Germinal center (tissue), 1 donor: ENCODE measurements at regions not wholly inside any gene's neighbourhood (a gene's known extent, or its start where the extent isn't known, plus 50 kb on each side); places are given as distances from the start of the nearest gene placed in this dataset.

Experiments used
- DNase-seq: peaks from one replicate; pipeline ENCODE4 v3.0.0; 2012; ENCODE audit warnings: mixed read lengths, low spot score

DNA sequence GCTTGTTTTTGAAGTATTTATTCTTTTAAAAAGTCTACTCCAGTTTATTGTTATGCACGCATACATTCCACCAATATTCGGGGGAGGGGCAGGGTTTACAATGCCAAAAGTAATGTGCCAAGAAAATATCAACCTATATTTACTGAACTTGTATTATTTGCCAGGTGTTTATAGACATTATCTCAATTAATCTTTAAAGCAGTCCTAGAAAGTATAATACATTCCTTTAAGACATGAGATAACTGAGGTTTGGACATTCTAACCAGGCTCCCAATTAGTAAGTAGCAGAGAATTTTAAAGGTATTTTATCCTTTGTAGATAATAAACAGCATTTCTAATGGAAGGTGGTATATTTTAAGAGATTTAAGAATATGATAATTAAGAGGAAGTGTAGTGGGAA, 124.5 kb upstream of the LRIG3 start:
- DNase-seq = no peak

DNA sequence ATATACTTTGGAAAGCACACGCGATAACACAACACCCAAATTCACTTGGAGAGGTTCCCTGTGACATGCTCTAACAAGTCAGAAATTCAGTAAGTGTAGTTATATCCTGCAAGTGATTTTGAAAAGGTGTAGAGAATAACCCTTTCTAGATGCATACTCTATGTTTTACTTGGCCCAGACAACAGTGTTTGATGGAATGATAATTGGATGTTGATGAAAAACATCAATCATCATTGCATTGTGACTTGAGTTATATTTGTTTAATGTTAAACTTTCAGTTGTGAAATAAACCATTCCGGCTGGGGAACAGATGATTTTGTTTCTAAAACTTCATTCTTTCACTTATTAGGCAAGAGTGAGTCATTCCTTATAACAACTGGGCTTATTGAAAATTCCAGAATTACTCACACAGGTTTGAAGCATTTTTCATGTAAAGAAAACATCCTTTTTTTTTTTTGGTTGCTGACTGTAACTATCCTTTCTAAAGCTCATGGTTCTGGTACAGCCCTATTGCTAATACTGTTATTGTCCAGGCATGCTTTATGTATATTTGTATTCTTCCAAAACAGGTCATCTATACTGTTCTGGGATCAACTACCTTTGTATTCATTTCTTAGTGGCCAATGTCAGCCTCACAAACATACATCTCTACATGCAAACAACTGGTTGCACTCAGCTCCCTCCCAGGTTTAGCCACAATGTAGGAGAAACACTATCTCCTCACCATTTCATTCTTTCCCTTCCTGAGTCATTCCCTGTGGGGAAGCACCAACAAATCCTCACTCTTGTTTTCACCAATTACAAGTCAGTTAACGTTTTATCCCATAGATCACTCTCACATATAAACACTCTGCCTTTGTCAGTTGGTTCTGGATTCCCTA, 121.2 kb upstream of the LRIG3 start:
- no peak for DNase-seq

DNA sequence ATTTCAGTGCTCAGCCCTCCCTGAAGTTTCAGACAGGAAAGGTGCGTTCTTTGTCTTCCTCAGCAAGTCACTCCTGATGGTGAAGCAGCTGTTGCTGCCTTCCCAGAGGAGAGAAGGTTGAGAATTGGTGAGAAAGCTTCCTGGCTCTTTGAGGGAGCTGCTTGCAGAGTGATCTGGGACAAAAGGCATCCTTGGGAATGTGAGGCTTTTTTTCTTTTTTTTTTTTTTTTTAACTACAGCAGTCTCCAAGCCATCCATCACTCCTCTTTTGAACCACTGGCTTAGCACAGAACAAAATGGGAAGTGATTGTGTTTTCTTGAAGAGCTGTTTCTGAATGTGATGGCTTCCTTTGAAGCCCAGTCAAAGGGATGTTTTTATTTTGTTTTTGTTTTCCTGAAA, 120.4 kb upstream of the LRIG3 start:
- no peak for DNase-seq

DNA sequence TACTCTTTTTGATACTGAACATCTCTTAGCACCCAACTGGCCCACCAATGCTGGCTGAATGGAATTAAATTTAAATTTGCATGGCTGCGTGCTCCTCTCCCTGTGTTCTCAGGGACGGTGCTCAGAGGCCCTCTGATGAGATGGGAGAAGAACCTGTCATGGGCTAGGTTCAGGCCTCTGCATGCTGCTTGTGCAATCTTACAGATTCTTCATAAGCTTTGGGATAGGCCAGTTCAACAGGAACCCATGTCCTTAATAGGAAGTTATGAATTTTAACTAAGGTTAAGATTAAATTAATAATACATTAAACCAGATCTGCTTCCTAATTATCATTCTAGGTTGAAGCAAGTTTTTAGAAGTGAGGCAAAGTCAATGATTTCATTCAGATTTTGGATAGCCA, 119.7 kb upstream of the LRIG3 start:
- DNase-seq = no peak

DNA sequence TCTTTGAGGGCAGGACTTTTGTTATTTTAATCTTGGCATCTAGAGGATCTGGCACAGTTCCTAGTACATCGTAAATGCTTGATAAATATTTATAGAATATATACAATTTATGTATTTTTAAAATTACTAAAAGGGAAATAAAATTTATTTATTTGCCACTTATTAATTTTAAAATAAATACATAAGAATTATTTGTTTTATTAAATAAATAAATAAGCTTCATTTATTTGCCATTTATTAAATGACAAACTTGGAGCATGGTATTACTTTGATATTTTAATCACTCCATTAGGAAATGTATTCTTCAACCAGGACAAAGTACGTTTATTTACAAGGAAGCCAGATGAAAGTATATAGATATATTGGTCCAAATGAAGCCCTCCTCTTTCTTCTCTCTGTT, 118.7 kb upstream of the LRIG3 start:
- no peak for DNase-seq

DNA sequence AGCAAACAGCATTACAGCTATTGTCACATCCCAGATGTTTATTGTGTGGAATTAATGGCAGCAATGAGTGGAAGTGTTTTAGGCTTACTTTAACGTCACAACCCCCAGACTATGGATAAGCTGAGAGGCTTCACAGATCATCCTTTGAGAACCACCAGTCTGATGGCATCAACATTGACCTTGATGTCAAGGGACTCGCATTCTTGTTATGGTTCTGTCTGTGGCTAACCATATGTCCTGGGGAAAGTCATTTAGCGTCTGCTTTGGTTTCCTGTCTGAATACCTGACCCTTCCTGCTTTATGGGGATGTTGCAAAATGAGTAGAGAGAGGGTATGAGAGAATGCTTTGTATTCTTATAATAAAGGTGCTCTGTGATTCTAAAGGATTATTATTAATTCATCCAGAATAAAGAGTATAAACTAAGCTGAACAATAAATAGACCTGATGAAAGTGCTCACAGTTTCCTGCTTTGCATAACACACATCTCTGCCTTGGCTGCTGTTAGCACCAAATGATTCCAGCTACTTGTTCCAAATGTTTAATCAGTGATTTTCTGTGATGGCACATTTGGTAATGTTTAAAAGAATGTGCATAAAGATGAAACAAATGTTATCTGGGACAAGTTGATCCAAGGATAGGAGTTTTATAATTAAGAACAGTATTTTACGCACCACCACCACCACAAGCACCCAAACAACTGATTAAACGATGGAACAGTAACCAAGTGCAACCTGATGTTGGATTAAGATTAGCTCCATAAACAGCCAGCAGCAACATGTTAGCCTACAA, 116.9 kb upstream of the LRIG3 start:
- DNase-seq = no peak

DNA sequence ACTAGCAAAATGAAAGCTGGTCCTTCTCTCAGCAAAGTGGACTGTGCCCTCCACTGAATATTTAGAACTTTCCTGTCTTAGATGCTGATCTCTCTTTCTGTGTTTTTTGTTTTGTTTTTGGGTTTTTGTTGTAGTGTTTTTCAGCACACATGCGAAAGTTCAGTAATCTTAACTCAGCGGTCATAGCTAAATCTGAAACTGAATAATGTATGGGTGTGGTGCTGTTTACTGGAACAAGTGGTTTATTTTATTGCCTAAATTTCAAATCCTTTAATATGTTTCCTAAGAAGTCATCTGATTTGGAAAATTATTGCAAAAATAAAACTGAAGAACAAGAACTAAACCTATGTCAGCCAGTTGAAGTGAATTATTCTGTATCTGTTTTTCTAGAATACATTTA, 116.0 kb upstream of the LRIG3 start:
- DNase-seq = no peak

DNA sequence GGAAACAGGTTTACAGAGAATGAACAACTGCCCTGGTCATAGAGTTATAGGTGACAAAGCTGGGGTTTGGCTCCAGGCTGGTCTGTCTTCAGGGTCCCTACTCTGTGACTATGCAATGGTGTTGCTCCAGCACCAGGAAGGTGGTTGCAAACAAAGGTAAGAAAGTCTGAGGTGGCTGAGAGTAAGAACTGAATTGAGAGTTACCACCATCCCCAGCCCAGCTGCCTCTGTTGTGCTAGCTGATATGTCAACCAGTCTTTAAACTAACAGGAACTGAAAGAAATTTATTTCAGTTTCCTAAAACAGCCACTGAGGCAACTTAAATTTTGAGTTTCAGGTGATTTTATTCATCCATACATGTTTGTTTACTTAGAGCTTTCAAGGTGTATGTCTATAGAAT, 111.0 kb upstream of the LRIG3 start:
- DNase-seq = no peak

DNA sequence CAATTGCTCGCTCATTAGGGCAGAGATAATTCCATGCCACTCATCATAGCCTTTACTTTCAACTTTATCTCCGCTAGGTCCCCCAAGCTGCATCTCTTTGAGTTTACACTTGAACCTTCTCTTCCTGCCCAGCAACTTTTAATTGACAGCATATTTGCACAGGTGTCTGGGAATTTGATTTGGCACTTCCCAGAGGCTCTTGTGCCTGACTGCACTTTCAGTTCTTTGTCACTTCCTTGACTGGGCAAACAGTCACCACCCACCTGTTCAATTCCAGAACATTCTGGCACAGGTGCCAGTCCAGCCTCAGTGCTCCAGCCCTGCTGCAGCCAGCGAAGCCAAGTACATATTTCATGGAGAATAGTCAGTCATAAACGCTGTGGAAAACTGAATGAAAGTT, 110.1 kb upstream of the LRIG3 start:
- no peak for DNase-seq

DNA sequence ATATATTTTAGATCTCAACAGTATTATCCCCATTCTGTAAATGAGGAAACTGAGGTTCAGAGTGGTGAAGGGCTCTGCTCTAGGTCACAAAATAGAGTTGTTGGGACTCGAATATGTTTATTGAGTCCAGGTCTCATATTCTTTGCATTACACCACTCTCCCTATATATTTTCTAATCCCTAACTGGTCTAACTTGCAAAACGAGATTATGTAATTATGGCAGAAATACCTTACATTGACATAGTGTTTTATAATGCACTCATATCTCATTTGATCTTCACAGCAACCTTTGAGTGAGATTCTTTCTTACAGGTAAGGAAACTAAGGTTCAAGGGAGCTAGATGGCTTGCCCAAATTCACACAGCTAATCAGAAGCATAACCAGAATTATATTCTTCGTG, 106.9 kb upstream of the LRIG3 start:
- DNase-seq = no peak

DNA sequence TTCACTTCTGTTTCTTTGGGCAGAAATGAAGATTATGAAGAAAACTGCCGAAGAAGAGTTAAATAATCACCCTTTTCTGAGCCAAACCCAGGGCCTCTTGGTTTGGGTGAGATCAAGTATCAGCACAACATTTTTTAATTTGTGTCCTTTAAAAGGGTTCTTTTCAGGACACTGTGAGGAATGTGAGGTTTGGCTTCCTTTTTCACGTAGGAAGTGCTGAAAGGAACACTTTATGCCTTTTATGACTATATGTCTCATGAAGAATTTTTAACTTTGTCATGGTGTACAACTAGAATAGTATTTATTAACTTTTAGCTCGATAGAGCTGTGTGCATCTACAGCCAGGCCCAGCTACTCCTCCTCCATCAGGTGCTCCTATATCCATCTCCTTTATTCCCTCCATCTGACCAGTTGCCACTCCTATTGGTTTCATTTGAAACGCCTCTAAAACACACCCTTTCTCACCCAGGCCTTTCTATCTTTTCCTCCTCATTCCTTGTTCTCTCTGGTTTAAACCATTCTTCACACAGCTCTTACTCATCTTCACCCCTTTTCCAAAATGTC, 103.6 kb upstream of the LRIG3 start:
- no peak for DNase-seq

DNA sequence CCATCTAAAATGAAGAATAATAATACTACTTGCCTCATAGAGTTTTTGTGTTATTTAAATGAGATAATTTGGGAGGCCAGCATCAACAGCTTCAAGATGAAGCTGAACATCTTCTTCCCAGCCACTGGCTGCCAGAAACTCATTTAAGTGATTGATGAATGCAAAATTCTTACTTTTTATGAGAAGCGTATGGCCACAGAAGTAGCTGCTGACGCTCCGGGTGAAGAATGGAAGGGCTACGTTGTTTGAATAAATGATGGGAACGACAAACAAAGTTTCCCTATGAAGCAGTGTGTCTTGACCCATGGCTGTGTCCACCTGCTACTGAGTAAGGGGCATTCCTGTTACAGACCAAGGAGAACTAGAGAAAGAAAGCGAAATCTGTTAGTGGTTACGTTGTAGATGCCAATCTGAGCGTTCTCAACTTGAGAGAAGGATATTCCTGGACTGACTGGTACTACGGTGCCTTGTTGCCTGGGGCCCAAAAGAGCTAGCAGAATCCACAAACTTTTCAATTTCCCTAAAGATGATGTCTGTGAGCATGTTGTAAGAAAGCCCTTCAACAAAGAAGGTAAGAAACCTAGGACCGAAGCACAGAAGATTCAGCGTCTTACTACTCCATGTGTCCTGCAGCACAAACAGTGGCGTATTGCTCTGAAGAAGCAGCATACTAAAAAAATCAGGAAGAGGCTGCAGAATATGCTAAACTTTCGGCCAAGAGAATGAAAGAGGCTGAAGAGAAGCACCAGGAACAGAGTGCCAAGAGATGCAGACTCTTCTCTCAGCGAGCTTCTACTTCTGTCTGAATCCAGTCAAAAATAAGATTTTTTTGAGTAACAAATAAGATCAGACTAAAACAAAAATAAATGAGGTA, 100.0 kb upstream of the LRIG3 start:
- DNase-seq = no peak

DNA sequence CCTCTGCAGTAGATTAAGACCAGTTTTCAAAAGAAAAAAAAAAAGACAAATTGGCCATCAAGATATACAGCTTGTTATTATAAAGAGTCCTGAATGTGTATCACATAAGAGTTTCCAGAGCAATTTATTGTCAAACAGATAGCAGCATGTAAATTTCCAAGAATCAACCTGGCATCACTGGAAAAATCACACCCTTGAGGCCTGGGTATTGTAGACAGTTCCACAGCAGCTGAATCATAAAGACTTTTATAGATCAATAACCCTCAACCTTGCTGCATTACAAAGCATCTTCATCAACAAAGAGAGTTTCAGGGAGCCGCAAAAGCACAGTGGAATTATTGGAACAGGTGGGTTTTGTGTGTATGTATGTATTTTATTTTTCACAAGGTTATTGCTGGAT, 94.6 kb upstream of the LRIG3 start:
- DNase-seq = no peak

DNA sequence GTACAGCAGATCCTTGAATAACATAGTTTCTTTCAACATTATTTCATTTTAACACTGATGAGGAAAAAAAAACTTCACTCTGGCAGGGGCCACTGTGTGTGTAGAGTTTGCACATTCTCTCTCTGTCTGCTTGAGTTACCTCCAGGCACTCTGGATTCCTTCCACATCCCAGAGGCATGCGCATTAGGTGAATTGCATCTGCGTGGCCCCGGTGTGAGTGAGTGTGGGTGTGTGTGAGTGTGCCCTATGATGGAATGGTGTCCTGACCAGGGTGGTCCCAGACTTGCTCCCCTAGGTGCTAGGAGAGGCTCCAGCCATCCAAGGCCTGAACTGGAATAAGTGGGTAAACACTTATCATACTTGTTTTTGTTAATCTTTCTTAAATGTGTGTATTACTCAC, 90.6 kb upstream of the LRIG3 start:
- no peak for DNase-seq

DNA sequence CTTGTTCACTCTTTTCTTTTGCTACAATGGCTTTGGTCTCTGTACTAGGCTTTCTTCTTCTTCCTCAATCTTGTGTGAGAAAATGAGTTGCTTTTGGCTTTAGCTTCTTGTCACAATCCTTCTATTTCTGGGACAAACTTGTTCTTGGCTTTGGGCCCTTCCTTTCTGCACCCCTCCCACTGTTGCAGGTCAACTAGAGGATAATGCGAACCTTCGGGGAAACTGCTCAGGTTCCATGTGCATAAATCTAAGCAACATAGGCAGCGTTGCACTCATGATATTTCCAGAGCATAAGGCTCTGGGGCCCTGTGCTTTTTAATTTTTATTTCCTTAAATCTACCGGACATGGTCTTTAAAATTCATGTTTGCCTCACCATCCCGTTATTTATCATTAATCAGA, 89.8 kb upstream of the LRIG3 start:
- no peak for DNase-seq

DNA sequence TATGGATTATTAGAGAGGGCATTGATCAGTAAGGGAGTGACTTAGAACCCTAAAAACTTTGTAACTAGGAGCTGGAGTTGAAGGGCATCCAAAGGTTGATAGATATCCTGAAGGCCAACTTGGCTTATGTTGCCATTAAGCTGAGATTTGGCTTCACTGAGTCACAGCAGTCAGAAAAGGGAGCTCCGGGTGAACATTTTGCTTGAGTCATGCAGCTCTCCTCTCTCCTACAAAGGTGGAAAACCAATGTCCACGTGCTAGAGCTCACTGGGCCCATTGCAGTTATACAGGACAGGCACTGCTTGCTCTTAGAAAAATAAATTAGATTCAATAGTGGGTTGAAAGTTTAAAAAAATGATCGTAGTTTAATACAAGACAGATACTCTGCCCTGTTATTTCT, 87.3 kb upstream of the LRIG3 start:
- no peak for DNase-seq

DNA sequence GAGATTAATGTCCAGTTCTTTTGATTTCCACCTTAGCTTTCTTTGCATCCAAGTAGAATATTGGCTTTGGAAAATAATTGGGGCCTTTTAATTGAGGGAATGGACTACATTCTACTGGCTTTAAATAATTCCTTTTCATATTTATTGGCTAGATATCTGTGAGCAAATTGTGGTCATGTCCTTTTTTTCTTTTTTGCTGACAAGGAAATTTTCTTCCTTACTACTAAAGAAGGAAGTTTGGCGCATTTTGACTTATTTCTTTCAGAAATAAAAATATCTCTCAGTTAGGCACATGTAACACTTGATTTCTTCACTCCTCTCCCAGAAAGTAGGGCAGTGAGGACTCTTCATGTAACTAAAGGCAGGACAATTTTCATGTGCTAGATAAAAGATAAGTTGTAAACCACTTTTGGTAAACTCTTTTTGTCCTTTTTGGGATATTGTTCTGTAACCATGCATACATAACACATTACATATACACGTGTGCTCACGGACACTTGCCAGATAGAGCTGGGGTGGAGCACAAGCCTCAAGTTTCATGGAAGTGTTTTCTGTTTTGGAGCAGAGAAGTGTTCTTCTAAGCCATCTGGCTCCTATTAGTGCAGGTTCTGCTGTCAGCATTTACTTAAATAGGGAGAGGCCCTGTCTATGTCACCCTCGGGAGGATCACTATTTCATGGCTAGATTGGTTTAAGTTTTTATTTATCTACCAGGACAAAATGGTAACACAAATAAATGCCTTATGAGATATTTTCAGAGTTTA, 85.1 kb upstream of the LRIG3 start:
- DNase-seq = no peak

DNA sequence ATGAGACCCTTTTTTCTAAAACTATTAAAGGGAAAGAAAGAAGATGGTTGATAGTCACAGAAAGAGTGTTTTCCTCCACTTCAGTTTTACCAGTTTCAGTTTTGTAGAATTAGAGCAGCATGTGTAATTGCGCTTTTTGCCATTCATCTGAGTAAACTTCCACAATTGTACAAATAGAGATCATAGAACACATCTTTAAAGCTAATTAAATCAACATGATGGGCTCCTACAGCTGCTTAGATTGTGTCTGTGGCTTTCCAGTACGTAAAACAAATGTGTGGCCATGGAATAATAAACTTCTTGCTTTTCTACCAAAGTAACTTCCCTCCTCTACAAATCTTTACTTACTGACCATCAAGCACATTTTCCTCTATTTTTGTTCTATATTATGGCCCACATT, 84.2 kb upstream of the LRIG3 start:
- no peak for DNase-seq

DNA sequence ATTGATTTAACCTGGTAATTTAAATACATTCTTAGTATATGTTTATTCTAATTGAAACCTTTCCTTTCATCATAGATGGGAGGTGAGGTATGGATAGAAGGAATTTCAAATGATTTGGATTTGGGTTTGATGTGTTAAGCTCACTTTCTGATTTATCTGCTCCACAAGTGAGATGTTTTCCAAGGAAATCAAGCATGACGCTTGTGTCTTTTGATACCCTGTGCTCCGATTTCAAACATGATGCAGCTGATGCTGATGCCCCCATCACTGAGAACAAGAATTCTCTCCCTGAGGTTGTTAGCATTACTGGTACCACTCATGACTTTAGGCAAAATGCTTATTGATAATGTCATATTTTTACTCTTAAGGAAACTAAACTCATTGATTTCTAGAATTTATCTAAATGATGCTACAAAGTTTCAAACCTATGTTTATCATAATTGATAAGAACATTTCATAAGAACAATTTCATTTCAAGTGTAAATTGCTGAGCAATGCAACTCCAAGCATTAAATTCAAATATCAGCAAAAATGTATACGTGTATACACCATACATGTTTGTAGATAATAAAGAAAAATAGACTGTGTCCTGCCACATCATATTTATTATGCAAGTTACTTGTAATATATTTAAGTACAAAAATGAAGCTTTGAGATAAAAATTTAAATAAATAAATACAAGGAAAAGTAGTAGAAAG, 75.5 kb upstream of the LRIG3 start:
- no peak for DNase-seq

DNA sequence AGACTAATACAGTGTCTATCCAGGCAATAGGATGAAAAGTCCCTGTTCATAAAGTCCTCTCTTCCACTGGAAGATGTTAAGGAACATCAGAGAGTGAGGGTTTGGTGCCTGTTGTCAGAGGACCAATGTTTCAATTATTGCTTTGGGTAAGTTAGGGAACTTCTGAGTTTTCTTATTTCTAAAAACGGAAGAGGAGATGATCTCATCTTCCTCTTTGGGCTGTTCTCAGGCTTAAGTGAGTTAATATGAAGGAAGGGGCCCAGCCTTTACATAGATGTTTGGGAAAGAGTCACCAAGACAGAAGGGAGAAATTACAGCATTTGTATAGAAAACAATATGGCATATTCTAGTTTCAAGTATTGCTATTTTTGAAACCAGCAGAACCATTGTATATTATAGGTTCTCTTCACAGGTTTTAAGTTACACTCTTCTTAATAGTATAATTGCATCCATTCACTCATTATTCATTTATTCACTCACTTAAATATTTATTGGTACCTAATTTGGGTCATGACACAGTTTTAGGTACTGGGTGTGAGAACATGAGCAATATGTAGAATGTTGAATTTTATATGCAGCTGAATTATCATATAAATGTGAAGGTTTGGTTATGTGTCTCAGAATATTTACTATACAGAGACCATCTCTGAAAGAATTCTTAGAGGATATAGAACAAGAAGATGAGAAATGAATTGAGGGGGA, 68.5 kb upstream of the LRIG3 start:
- DNase-seq = no peak
